Ectodermal cell (in vitro differentiated cells): ENCODE measurements at regions not wholly inside any gene's neighbourhood (a gene's known extent, or its start where the extent isn't known, plus 50 kb on each side); places are given as distances from the start of the nearest gene placed in this dataset.

Experiments
- H3K27ac ChIP-seq: 2 replicates; pipeline ENCODE4 v1.7.0; 2013; ENCODE audit warnings: mild to moderate bottlenecking, low read depth, low read length; ENCODE audit not compliant: insufficient read depth, poor library complexity, severe bottlenecking
- H3K27me3 ChIP-seq: 2 replicates; pipeline ENCODE4 v1.7.0; 2013; ENCODE audit warnings: mild to moderate bottlenecking, low read length; ENCODE audit not compliant: insufficient read depth, control insufficient read depth, poor library complexity, severe bottlenecking
- H3K36me3 ChIP-seq: one replicate; pipeline ENCODE4 v1.7.0; 2013; ENCODE audit warnings: low read length; ENCODE audit not compliant: control insufficient read depth, insufficient read depth
- H3K4me1 ChIP-seq: one replicate; pipeline ENCODE4 v1.7.0; 2013; ENCODE audit warnings: low read length; ENCODE audit not compliant: control insufficient read depth, insufficient read depth
- H3K4me3 ChIP-seq: 2 replicates; pipeline ENCODE4 v1.7.0; 2013; ENCODE audit warnings: low read depth, low read length, control low read depth; ENCODE audit not compliant: insufficient read depth
- H3K9me3 ChIP-seq: 2 replicates; pipeline ENCODE4 v1.7.0; 2013; ENCODE audit warnings: mild to moderate bottlenecking, low read length, moderate library complexity; ENCODE audit not compliant: control insufficient read depth
- WGBS, 2 experiments: methylation state at CpG; one replicate each; pipeline ENCODE4 v1.1.7; 2013; ENCODE audit warnings: missing lambda C conversion rate in 2 of 2; 5-methylcytosine and 5-hydroxymethylcytosine counted together

DNA sequence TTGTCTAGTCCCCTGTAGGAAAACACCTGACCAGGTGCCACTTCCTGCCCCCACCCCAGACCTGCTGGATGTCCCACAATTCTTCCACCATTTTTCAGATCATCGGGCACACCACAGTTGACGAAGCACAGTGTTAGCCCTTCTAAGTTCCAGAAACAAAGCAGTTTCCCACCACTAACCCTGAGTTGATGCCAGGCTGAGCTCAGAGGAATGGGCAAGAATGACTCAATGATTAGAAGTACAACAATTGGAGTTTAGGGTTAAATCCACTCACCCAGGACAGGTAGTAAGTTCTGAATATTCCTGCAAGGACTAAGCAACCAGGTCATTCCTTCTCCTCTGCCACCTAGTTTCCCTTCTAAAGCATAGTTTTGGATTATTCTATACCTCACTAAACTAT is 979.8 kb downstream of the BCL11B start:
- no peak overlapping the region for H3K27ac ChIP-seq
- no peak overlapping the region for H3K4me3 ChIP-seq
- peaks cover 5% of the 10 kb centered on the region for H3K4me1 ChIP-seq
- no peaks in the 10 kb centered on the region for H3K27me3 ChIP-seq
- WGBS, 2 experiments = 91 to 97% methylated on average over 2 of the region's 2 CpGs
- H3K36me3 ChIP-seq = no peaks in the 10 kb centered on the region
- no peaks in the 10 kb centered on the region for H3K9me3 ChIP-seq

DNA sequence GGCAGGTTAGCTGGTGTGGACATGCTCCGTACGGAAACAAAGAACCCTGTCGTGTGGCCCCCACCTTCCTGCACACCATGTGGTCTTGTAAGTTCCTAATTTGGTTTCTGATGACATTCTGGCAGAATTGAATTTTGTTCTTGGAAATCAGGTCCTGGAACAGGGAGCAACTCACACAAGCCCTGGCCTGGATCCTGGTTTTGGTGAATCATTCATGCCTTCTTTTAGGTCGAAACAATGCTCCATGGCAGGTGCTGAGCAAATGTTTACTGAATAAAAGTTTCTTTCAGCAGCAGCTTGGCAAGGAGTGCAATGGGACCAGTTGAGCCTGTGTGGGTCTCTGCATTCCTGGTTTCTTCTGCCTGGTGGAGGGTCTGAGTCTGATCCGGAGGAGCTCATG is 978.4 kb downstream of the BCL11B start:
- Histone ChIP-seq H3K4me3 (no peak overlapping the region), H3K27ac (no peak overlapping the region), H3K9me3 (no peaks in the 10 kb centered on the region), H3K27me3 (no peaks in the 10 kb centered on the region), H3K36me3 (no peaks in the 10 kb centered on the region), H3K4me1 (peaks cover 5% of the 10 kb centered on the region)
- 82 to 87% methylated on average over 5 of the region's 5 CpGs for WGBS, 2 experiments

- Histone ChIP-seq H3K27ac (no peak overlapping the region), H3K4me1 (peaks cover 5% of the 10 kb centered on the region), H3K27me3 (no peaks in the 10 kb centered on the region), H3K36me3 (no peaks in the 10 kb centered on the region), H3K4me3 (no peak overlapping the region), H3K9me3 (no peaks in the 10 kb centered on the region)
- WGBS, 2 experiments = 96 to 97% methylated on average over 7 of the region's 7 CpGs
Measured at GRCh38 chr14:98296895-98297294, 975.1 kb downstream of the BCL11B start.

GRCh38 chr14:98297567-98297966 is 974.4 kb downstream of the BCL11B start:
- no peak overlapping the region for H3K27ac ChIP-seq
- no peaks in the 10 kb centered on the region for H3K27me3 ChIP-seq
- H3K4me3 ChIP-seq = no peak overlapping the region
- 93 to 95% methylated on average over 7 of the region's 7 CpGs for WGBS, 2 experiments
- H3K36me3 ChIP-seq = no peaks in the 10 kb centered on the region
- H3K9me3 ChIP-seq = no peaks in the 10 kb centered on the region
- H3K4me1 ChIP-seq = peaks cover 5% of the 10 kb centered on the region

- Histone ChIP-seq H3K27me3 (no peaks in the 10 kb centered on the region), H3K4me1 (peaks cover 2% of the 10 kb centered on the region), H3K27ac (no peak overlapping the region), H3K9me3 (no peaks in the 10 kb centered on the region), H3K36me3 (no peaks in the 10 kb centered on the region), H3K4me3 (no peak overlapping the region)
- WGBS, 2 experiments = 94 to 95% methylated on average over 7 to 8 of the region's 8 CpGs
Measured at GRCh38 chr14:98298481-98299244, 973.3 kb downstream of the BCL11B start.

GRCh38 chr14:98301681-98302080 is 970.3 kb downstream of the BCL11B start:
- no peaks in the 10 kb centered on the region for H3K4me1 ChIP-seq
- H3K27ac ChIP-seq = no peak overlapping the region
- H3K27me3 ChIP-seq = no peaks in the 10 kb centered on the region
- no peaks in the 10 kb centered on the region for H3K36me3 ChIP-seq
- WGBS, 2 experiments = 93 to 96% methylated on average over 4 of the region's 4 CpGs
- no peak overlapping the region for H3K4me3 ChIP-seq
- H3K9me3 ChIP-seq = no peaks in the 10 kb centered on the region

GRCh38 chr14:98304574-98304973 is 967.4 kb downstream of the BCL11B start:
- Histone ChIP-seq H3K27me3 (no peaks in the 10 kb centered on the region), H3K27ac (no peak overlapping the region), H3K4me1 (no peaks in the 10 kb centered on the region), H3K9me3 (no peaks in the 10 kb centered on the region), H3K36me3 (no peaks in the 10 kb centered on the region), H3K4me3 (no peak overlapping the region)
- 91 to 96% methylated on average over 3 of the region's 3 CpGs for WGBS, 2 experiments

- no peaks in the 10 kb centered on the region for H3K4me1 ChIP-seq
- no peaks in the 10 kb centered on the region for H3K27me3 ChIP-seq
- 88 to 100% methylated on average over 1 of the region's 1 CpG for WGBS, 2 experiments
- H3K27ac ChIP-seq = no peak overlapping the region
- H3K4me3 ChIP-seq = no peak overlapping the region
- no peaks in the 10 kb centered on the region for H3K36me3 ChIP-seq
- no peaks in the 10 kb centered on the region for H3K9me3 ChIP-seq
Measured at GRCh38 chr14:98309591-98309990, 962.4 kb downstream of the BCL11B start.

- H3K4me3 ChIP-seq = no peak overlapping the region
- 77 to 92% methylated on average over 1 of the region's 1 CpG for WGBS, 2 experiments
- no peaks in the 10 kb centered on the region for H3K4me1 ChIP-seq
- H3K36me3 ChIP-seq = no peaks in the 10 kb centered on the region
- H3K27ac ChIP-seq = no peak overlapping the region
- no peaks in the 10 kb centered on the region for H3K9me3 ChIP-seq
- no peaks in the 10 kb centered on the region for H3K27me3 ChIP-seq
Measured at GRCh38 chr14:98312006-98312405, 960.0 kb downstream of the BCL11B start.

GRCh38 chr14:98321841-98322240 is 950.2 kb downstream of the BCL11B start:
- Histone ChIP-seq H3K9me3 (no peaks in the 10 kb centered on the region), H3K27ac (no peak overlapping the region), H3K4me1 (no peaks in the 10 kb centered on the region), H3K4me3 (no peak overlapping the region), H3K36me3 (no peaks in the 10 kb centered on the region), H3K27me3 (no peaks in the 10 kb centered on the region)
- WGBS, 2 experiments = 90 to 92% methylated on average over 3 of the region's 3 CpGs
